Urothelium cell line (cell line): ENCODE measurements at regions not wholly inside any gene's neighbourhood (a gene's known extent, or its start where the extent isn't known, plus 50 kb on each side); places are given as distances from the start of the nearest gene placed in this dataset.

Experiments
- DNase-seq: peaks from one replicate; pipeline ENCODE4 v3.0.0; 2011; ENCODE audit warnings: low spot score, mixed read lengths
- FAIRE-seq: peaks from 2 replicates; lab custom pipeline; 2011; peaks lifted over from hg19 to GRCh38; lab: Jason Lieb, UNC

DNA sequence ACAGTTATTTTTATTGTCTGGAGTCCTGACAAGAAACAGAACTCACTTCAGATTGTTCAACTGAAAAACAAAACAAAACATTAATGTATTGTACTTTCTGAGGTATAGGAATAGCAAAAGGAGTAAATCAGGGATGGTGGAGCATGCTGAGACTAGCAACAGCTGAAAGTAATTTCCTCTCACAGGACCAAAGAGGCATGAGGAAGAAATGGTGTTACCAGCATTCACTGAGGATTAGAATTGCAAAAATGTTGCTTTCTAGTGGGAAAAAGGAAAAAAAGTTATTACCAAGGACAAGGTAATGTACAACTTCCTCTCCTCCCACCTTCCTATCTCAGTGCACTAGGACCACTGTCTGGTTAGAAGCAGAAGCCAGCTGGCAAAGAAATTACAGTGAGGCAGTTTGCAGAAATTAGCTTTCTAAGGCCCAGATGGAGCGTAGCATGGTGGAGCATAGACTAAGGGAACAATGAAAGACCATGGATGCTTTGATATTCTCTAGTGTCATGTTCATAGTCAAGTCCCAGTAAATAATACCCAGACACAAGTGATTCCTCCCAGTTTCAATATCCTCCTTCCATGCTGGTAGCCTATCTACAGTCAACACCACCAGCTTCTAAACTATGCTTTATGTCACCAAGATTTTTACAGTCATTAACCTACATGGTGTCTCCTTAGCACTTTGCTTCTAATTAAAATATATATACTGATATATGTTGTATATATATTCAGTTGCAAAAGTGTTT is 133.7 kb upstream of the DCN start:
- DNase-seq: no peak
- no peak for FAIRE-seq

DNA sequence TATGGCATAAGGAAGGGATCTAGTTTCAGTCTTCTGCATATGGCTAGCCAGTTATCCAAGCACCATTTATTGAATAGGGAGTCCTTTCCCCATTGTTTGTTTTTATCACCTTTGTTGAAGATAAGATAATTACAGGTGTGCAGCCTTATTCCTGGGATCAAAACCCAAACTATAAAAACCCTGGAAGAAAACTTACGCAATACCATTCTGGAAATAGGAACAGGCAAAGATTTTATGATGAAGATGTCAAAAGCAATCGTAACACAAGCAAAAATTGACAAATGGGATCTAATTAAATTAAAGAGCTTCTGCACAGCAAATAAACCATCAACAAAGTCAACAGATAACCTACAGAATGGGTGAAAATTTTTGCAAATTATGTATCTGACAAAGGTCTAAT is 128.5 kb upstream of the DCN start:
- FAIRE-seq (no peak), DNase-seq (no peak)

DNA sequence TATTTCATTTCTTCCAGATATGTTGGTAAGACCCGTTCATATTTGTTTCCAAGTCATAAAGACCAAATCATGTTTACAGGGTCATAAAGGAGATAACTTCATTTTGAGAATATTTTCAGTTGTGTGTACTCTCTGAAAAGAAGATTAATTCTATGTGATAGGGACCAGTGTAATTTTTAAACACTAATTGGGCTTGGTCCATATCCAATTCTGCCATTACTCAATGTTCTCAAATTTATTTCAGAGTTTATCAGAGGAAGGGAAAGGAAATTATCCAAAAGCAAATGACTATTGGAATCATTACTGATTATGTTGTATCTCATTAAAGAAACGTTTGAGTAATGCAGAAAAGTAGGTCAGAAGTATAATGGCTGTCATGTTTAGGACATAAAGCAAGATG is 126.8 kb upstream of the DCN start:
- DNase-seq (no peak), FAIRE-seq (no peak)

DNA sequence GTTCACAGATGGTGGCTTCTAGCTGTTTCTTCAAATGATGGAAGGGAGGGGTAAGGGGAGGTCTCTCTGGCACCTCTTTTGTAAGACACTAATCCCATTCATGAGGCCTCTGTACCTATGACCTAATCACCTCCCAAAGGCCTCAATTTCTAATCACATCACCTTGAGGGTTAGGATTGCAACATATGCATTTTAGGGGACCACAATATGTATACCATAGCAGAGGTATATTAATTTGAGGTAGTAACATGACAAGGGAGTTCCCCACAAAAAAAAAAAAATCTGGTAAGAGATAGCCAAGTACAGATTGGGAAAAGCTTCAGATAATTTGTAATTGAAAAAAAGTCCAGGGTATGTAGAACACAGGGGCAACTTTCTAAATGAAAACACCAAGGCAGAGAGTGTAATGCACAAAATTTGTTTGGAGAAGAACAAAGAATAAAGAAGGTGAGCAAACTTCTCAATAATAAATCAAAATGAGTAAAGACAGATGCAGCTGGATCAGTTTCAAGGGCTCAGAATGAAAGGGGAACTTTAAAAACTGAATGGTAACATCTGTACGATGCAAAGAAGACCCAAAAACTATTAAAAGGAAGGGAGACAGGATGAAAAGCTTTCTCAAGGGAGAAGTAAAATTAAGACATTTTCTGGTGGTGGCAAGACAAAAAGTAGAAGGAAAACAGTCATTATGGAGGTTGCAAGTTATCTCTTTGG is 125.5 kb upstream of the DCN start:
- FAIRE-seq (no peak), DNase-seq (no peak)

DNA sequence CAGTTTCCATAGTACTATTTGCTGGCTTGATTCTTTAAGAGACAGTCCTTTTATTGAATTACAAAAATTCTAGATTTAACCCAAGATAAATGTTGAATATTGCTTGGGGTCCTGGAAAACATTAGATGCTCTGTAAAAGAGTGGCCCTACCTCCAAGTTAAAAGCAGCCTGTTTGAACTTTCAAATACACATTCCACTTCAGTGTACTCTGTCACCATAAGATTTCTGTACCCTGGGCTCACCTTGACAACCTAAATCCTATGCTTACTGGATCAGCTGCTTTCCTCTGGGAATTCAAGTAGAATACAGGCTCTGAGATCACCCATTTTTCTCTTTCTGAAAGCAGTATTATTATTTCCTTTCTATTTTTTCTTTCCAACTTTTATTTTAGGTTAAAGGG is 107.7 kb upstream of the DCN start:
- DNase-seq: no peak
- FAIRE-seq: no peak

DNA sequence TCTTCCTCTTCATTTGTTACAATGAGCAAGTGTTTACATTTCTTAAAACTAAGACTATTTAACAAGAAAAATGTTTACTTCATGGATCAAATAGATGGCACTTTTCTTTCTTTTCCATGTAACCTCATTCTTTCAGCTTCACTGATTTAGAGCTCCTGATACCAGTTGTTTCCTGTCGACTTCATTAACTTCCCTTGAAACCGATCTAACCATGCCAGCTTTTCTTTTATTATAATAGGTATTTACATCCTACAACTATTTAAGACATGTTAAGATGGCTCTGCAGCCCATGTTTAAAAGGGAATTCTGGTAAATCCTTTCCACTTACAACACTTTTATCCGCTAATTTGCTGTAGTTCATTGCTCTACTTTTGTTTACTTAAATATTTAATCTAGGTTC is 107.3 kb upstream of the DCN start:
- no peak for DNase-seq
- no peak for FAIRE-seq

DNA sequence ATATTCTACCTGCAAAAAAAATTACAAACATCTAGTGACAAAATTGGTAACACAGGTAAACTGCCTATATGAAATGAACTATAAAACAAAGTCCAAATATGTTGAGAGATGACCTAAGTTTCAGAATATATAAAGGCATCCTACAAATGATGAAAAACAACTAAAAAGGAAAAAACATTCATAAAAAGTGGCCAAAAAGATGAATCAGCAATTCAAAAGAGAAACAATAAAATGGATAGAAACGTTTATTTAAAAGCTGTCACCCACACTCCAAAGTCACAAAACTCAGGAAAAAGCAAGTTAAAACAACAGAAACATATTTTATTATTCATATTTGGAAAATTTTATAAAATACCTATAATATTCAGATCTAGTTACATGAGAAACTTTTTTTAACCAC is 106.5 kb upstream of the DCN start:
- FAIRE-seq (no peak), DNase-seq (no peak)

DNA sequence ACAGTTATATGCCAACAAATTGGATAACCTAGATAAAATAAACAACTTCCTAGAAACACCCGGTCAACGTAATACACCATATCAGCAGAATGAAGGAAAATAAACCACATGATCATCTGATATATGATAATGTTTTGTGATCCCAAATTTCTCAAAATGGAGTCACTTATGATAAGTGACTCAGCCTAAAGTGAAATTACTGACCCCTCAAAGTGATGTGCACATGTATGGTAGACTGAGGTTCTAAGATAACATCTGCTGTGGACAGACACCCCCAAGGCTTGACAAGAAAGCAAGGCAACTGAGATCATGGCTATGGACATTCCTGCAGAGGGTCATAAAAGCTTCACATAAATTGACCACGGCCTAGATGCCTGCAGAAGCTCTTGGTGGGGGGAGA is 105.1 kb upstream of the DCN start:
- FAIRE-seq (no peak), DNase-seq (no peak)

DNA sequence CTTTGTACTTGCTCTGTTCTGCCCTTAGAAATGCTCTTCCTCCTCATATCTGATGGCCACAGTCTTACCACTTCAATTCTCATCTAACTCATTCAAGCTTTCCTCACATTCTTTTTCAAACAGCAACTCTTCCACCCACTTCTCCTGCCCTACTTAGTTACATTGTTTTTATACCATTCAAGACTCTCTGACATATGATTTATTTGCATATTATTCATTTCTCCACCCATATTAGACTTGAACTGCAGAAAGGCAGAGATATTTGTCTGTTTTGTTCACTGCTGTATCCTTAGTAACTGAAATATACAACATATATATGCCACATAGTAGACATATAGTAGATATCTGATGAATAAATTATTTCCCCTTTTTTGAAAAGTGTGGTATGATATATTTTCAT is 95.5 kb upstream of the DCN start:
- FAIRE-seq (no peak), DNase-seq (no peak)

DNA sequence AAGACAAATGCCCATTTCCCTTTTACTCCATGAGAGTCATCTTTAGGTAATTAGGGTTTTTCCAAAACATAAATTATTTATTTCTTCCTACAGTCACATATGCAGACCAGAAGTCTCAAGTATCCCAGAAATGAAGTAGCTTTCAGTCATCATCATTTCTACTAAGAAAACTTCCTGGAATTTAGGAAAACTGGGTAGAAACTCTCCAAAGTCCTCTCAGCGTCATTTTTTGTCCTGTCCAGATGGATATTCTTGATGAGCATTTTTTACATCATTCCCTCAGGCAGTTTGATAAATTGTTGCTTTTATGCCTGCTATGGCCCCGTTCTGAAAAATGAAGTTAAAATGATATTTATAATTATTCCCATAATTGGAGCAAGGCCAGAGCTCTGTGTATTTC is 93.9 kb upstream of the DCN start:
- DNase-seq (no peak), FAIRE-seq (no peak)

DNA sequence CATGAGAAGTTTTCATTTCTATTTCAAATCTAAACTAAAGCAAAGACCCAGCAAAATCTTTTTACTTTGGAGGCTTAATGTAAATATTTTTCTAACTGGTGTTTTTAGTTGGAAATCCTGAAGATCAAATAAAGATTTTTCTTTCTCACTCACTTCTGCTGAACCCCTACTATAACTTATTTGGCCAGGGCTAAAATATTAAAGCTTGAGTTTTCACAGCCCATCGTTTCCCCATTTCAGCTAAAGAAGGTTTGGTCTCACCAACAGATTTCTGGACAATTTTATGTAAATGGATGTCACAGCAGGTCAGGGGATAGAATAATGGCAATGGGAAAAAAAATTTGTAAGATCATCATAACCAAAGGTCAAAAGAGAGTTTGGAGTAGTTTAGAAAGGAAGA is 92.7 kb upstream of the DCN start:
- DNase-seq (no peak), FAIRE-seq (no peak)

DNA sequence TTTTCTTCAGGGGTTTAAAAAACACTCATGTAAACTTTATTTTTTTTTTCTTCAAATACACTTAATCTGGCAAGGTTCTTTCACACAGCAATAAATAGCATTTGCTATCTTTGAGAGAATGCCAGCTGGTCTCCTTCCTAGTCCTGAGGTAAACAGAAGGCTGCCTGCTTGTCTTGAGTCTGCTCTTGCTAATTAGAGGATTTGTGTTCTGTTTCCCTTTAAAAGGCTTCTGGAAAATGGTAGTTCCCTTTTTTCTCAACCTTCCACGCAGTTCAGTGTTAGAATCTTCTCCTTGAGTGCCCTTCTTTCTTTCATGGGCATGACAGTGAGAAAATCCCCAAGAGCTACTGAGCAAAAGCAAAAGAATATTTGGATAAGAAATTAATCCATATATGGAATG is 92.3 kb upstream of the DCN start:
- DNase-seq: no peak
- FAIRE-seq: no peak

DNA sequence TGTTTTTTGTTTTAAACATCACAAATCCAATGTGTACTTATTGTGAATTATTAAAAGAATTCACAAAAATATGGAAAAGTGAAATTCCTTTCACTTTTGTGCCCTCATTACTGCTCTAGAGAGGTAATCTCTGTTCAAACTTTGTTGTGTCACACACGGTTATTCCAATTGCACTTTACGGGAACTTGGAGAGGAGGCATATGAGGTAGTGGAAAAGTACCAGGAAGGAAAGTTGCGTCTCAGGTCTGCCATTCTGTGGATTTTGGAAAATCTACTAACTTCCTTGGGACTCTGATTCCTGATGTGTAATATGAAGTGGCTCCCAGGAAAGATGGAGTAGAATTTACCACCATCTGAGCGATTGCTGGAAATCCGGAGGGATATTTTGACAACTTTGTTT is 90.9 kb upstream of the DCN start:
- FAIRE-seq (no peak), DNase-seq (no peak)

DNA sequence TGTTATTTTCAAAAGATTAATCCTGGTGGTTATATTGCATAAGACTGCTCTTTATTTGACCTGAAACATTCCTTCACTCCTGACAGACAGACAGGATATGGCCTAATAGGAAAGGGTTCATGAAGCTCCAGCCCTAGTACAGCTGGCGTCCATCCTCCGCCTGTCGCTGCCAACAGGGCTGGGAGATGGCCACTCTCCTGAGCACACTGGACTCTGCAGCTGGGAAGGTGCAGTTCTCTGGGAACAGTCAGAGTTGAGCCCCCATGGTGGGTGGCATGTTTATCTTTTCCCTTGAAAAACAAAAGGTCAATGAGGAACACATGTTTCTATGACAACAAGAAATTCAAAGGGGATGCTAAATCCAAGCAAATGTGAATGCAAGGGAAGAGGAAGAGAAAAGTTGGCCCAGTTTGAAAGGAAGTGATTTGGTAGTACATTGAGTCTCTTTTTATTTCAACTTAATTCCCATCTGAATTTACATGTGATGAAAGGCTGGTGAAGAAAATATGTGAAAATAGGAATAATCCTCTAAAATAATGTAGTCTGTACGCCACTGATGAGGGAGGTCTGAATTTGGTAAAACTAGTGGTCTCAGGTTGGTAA is 89.9 kb upstream of the DCN start:
- FAIRE-seq (no peak), DNase-seq (no peak)

DNA sequence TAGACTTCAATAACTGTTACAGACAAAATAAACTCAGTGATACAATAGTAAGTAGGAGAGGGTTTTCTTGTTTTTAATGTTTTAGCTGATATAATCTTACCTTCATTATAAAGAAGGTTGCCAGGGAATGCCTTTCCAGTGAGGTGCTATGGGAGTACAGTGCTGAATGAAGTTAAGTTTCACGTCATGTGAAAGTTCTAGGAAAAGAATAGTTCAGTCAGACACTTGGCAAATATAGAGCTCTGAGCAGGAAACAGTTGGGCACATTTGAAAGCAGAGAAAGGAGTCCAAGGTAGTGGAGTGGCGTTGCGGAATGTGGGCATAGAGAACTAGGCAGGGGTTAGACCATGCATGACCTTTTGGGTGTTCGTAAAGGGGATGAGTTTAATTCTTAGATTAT is 88.6 kb upstream of the DCN start:
- FAIRE-seq (no peak), DNase-seq (no peak)

DNA sequence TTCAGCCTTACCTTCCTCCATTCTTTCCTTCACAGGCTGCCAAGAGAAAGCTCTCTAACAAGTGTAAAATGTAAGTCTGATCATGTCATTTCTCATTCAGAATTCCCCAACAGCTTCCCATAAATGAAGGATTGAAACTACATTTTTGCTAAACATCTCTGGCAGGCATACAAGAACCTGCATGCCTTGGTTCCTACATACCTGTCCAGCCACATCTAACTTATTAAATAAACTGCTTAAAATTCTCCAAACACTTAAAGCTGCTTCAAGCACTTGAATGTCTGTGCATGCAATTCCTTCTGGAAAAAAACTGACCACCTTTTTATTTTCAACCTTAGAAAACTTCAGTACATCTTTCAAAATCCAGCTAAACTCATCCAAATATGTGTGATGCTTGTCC is 84.4 kb upstream of the DCN start:
- FAIRE-seq: no peak

DNA sequence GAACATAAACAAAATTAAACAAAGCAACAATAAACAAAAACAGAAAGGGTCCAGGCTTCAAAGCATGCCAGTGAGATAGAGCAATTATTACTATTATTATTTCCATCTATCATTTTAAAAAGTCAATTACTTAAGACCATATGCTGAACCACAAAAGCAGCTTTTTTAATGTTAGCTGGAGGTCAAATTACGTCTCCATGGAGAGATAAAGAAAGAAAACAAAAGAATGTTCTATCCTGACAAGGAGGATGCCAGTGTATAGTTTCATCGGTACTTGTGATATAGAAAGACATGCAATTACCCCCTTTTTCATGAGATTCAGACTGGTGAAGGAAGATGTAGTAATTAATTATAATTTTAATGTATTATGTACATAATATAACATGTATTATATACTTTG is 81.6 kb upstream of the DCN start:
- FAIRE-seq (no peak), DNase-seq (no peak)

More for the DNA sequence above, 84.4 kb upstream of the DCN start:
- no peak for DNase-seq

DNA sequence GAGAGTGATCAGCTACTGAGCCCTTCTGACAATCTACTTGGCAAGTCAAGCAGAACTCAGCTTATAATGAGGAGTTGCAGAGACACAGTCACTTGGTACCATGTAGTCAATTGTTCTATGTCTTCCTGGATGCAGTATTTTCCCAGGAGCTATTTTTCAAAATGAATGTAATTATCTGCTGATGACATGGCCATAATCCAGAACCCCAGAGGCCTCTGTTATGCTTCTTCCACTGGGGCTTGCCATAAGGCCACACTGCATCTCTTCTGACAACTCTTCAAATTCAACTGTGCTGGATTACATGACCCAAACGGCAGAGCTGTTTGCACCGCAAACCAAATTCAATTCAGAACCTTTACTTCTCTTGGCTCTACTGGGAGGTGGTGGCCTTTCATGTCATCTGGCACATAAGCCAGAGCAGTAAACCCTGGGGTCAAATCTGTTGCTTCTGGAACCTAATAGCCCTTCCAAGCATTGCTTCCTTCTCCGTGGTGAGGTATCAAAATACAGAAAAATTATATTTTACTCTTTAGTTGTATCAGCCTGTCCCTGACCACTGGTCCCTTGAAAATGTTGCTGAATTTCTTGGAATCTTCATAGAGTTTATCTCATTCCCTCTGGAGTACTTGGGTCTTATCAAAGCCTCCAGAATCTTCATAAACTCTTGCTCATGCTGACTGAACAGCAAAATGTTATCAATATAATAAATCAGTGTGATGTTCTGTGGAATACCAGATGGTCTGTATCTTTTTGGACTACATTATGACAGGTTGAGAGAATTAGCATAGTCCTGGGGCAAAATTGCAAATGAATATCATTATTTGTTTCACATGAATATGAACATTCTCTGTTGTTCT is 79.4 kb upstream of the DCN start:
- no peak for FAIRE-seq
- DNase-seq: no peak

DNA sequence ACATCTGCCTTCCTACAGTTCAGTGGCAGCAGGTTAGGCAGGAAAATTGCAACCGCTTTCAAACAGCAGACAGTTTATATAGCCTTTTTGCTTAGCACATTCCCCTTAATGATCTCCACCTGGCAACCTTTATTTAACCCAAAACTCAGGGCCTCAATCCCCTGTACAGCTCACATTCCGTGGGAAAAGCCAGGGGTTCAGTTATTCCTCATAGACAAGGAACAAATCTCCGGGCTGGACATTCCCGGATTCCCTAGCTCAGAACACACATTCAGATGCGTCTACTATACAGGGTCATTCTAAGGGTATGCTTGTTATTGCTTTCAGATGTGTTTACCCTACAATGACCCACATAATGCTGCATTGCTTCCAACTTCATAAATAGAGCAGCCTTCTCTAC is 73.8 kb upstream of the DCN start:
- FAIRE-seq: no peak
- no peak for DNase-seq

DNA sequence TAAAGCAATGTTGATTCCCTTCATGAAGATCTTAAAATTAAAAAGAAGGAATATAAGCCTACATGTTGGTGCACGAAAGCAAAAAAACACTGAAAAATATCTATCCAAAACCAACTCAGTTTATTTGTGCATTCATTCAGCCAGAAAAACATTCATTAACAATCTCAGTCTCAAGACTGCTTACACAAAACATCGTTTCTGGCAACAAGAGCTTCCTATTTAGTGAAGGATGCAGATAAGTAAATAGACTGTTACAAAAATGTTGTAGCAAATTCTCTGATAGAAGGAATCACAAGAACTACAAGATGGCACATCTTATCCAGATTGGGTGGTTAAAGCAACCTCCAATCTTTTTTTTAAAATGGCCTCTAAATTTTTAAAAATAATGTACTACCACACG is 69.7 kb upstream of the DCN start:
- DNase-seq (no peak), FAIRE-seq (no peak)

DNA sequence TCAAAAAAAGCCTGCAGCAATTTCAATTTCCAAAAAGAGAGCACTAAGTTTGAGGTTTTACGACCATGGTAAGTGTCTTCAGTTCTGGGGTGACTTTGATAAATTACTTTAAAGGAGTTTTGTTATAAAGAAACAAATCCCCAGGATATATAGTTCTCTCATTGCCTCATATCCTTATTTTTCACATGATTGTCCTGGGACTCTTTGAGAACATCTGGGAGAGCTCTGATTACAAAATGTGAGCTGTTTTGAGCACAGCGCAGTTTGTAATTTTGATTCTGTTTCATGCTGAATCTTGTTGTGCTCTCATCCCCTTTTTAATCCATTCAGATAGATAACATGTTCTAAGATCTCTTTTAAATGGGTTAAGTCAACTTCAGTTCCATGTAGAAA is 67.7 kb upstream of the DCN start:
- no peak for DNase-seq
- FAIRE-seq: no peak
